PC-3 (cell line): ENCODE measurements at regions not wholly inside any gene's neighbourhood (a gene's known extent, or its start where the extent isn't known, plus 50 kb on each side); places are given as distances from the start of the nearest gene placed in this dataset.

Experiments used
- ATAC-seq: fragments of 200-7000 bp; cut with Tn5 transposase; 2 replicates; pipeline ENCODE4 v1.9.1; 2020; ENCODE audit warnings: mild to moderate bottlenecking, moderate library complexity
- BruUV-seq: library from RNA; stranded (reverse); fragments of 400-500 nt; replicated peaks from 2 replicates; lab custom pipeline; 2021; lab: Mats Ljungman, UMichigan
- CTCF ChIA-PET: fragments of 300-600 bp; sonication (Branson Sonifier 250); formaldehyde crosslinking; loops from one replicate; lab custom pipeline; 2022; ENCODE audit warnings: antibody characterized with exemption; lab: Charles Lee
- POLR2A ChIA-PET: fragments of 300-600 bp; sonication (Branson Sonifier 250); formaldehyde crosslinking; loops from one replicate; lab custom pipeline; 2022; ENCODE audit warnings: antibody characterized with exemption; ENCODE audit not compliant: unreplicated experiment; lab: Charles Lee
- DNase-seq: peaks from one replicate; pipeline ENCODE4 v3.0.0-alpha.2; 2015
- H2AFZ ChIP-seq: fragments of 300-600 bp; sonication (generic); 2 replicates; pipeline ENCODE4 v1.6.0; 2016; ENCODE audit warnings: antibody characterized with exemption, low read length
- H3F3A ChIP-seq: fragments of 300-600 bp; sonication (generic); one replicate; pipeline ENCODE4 v1.6.0; 2017; ENCODE audit warnings: antibody characterized with exemption, low read length, control low read depth, mild to moderate bottlenecking; ENCODE audit not compliant: unreplicated experiment
- H3K27ac ChIP-seq: fragments of 300-600 bp; sonication (generic); 2 replicates; pipeline ENCODE4 v1.5.1; 2016; ENCODE audit warnings: mild to moderate bottlenecking, low read length
- H3K27me3 ChIP-seq: fragments of 300-600 bp; sonication (generic); 2 replicates; pipeline ENCODE4 v1.6.1; 2016; ENCODE audit warnings: low read length, mixed read lengths
- H3K36me3 ChIP-seq: fragments of 300-600 bp; sonication (generic); 2 replicates; pipeline ENCODE4 v1.6.1; 2016; ENCODE audit warnings: low read depth, mixed run types, low read length, mixed read lengths
- H3K4me1 ChIP-seq: fragments of 300-600 bp; sonication (generic); 2 replicates; pipeline ENCODE4 v1.5.1; 2016; ENCODE audit warnings: low read length; ENCODE audit not compliant: insufficient read depth
- H3K4me2 ChIP-seq: fragments of 300-600 bp; sonication (generic); 2 replicates; pipeline ENCODE4 v1.6.0; 2016; ENCODE audit warnings: low read length
- H3K4me3 ChIP-seq: fragments of 300-600 bp; sonication (generic); 2 replicates; pipeline ENCODE4 v1.5.1; 2016; ENCODE audit warnings: mild to moderate bottlenecking, low read length, mixed read lengths
- H3K79me2 ChIP-seq: fragments of 300-600 bp; sonication (generic); 2 replicates; pipeline ENCODE4 v1.6.1; 2017; ENCODE audit warnings: low read length, mixed read lengths
- H3K9ac ChIP-seq: fragments of 300-600 bp; sonication (generic); 2 replicates; pipeline ENCODE4 v1.6.0; 2016; ENCODE audit warnings: mild to moderate bottlenecking, low read length
- H3K9me2 ChIP-seq: fragments of 300-600 bp; sonication (generic); replicated peaks from 2 replicates; pipeline ENCODE4 v1.6.1; 2016; ENCODE audit warnings: mixed run types, low read length, mixed read lengths
- H3K9me3 ChIP-seq: fragments of 300-600 bp; sonication (generic); 2 replicates; pipeline ENCODE4 v1.6.1; 2016; ENCODE audit warnings: low read length, mixed read lengths
- H4K20me1 ChIP-seq: fragments of 300-600 bp; sonication (generic); 2 replicates; pipeline ENCODE4 v1.6.1; 2016; ENCODE audit warnings: low read length, mixed read lengths
- EZH2 ChIP-seq: fragments of 300-600 bp; sonication (generic); IDR thresholded peaks from one replicate; pipeline ENCODE4 v1.6.1; 2017; ENCODE audit warnings: antibody characterized with exemption, mild to moderate bottlenecking, low read length; ENCODE audit not compliant: unreplicated experiment
- EZH2phosphoT487 ChIP-seq: fragments of 300-600 bp; sonication (generic); IDR thresholded peaks from 2 replicates; pipeline ENCODE4 v1.6.1; 2018; ENCODE audit warnings: mild to moderate bottlenecking, antibody characterized with exemption, low read length, borderline replicate concordance
- intact Hi-C: fragments of 100-400 bp; cut with micrococcal nuclease; formaldehyde crosslinking; loops from 2 replicates; pipeline ENCODE4 v1.9.0; 2023
- TF ChIP-seq, protein P1 (sequence below): fragments of 300-600 bp; sonication (generic); conservative IDR thresholded peaks from 2 replicates; pipeline ENCODE4 v1.5.1; 2017; ENCODE audit warnings: antibody characterized with exemption, low read depth, mild to moderate bottlenecking, low read length

DNA sequence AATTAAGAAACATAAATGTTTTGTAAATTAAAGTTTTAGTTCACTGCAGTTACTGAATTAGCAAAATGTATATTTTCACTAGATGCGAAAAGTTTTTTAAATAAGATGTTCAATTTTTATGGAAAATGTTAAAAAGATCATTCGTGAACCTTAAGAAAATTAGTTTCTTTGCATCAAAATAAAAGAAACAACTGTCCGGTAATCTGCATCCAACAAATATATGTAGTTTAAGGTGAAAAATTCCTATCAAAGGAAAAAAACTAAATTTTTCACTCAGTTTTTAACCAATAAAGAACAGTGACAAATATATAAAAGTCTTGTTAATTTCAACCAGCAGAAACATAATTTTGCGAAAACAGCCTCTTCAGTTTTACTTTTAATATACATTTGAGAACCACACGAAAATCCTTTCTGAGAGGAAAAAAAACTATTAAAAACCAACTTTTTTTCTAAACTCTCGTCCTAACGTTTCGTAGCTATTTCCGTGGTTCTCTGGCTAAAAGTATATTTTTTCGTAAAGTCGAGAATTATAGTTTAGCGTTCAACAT lies 64.5 kb downstream of the KCNRG start:
- DNase-seq: no peak
- Histone ChIP-seq H3K4me1 (peaks cover 34% of the 10 kb centered on the region), H2AFZ (no peak overlapping the region), H3K27ac (peak overlapping the region; percentile 92), H3K36me3 (no peaks in the 10 kb centered on the region), H3K9me2 (no peaks in the 10 kb centered on the region), H3K4me3 (peak overlapping the region; percentile 95), H3K4me2 (peak overlapping the region; percentile 87), H3K27me3 (no peaks in the 10 kb centered on the region), H3K79me2 (peaks cover 97% of the 10 kb centered on the region), H3F3A (no peaks in the 10 kb centered on the region), H3K9me3 (no peaks in the 10 kb centered on the region), H4K20me1 (peaks cover 40% of the 10 kb centered on the region), H3K9ac (peak overlapping the region; percentile 98)
- intact Hi-C loops: loop anchor here (5.0 to 10.0 kb wide), 4 partner anchors 85 to 412 kb away; partner anchors contain the start of gene SPRYD7
- ChIA-PET POLR2A (interaction anchor here (0.6 kb wide), 1 partner anchor 12 kb away, joined by 4 read pairs; no protein-coding TSS in a partner anchor), CTCF (no interaction called here)
- ATAC-seq: no peak
- TF ChIP-seq, protein P1, sequence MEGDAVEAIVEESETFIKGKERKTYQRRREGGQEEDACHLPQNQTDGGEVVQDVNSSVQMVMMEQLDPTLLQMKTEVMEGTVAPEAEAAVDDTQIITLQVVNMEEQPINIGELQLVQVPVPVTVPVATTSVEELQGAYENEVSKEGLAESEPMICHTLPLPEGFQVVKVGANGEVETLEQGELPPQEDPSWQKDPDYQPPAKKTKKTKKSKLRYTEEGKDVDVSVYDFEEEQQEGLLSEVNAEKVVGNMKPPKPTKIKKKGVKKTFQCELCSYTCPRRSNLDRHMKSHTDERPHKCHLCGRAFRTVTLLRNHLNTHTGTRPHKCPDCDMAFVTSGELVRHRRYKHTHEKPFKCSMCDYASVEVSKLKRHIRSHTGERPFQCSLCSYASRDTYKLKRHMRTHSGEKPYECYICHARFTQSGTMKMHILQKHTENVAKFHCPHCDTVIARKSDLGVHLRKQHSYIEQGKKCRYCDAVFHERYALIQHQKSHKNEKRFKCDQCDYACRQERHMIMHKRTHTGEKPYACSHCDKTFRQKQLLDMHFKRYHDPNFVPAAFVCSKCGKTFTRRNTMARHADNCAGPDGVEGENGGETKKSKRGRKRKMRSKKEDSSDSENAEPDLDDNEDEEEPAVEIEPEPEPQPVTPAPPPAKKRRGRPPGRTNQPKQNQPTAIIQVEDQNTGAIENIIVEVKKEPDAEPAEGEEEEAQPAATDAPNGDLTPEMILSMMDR: no peak
- TF ChIP-seq EZH2 (no peak), EZH2phosphoT487 (no peak)
- BruUV-seq: no TSS peak

DNA sequence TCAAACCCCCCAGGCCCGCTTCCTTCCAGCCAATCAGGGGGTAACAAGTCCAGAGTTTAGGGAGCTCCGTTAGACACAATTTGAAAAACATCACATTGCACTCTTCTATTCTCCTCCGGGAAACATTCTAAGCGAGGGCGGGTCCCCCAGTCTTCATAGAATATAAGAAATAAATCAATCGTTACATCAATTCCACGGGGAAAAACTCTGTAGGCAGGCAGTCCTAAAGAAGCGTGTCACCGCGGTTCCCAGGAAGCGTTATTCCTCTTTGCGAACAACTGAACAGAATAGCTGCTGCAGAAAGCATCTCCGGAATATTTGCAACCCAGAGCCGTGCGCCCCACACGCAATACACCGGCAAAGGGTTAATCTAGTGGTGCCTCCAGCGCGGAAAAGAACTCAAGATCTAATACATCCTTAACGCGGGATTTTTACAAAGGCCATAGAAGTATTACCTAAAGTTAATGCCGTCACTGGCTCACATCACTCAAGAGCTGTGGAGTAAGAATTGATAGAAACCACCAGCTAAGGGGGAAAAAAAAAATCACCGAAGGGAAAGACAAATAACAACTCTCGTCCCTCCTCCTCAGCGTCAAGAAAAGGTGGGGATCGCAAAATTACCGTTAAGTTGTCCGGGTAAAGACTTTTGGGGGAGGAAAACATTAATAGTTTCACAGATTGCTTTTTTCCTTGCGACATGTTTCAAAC lies 65.1 kb downstream of the KCNRG start:
- CTCF ChIA-PET: interaction anchor here (2.1 kb wide), 1 partner anchor 83 kb away, joined by 12 read pairs; the partner anchor contains the start of gene TRIM13
- intact Hi-C loops: loop anchor here (5.0 to 10.0 kb wide), 4 partner anchors 84 to 413 kb away; partner anchors contain the start of gene SPRYD7
- H2AFZ ChIP-seq: no peak overlapping the region
- peak overlapping the region; percentile 95 for H3K4me3 ChIP-seq
- peaks cover 40% of the 10 kb centered on the region for H4K20me1 ChIP-seq
- POLR2A ChIA-PET: interaction anchor here (0.6 kb wide), 1 partner anchor 11 kb away, joined by 4 read pairs; no protein-coding TSS in a partner anchor
- H3K4me1 ChIP-seq: peaks cover 38% of the 10 kb centered on the region
- peak overlapping the region; percentile 92 for H3K27ac ChIP-seq
- H3K4me2 ChIP-seq: peak overlapping the region; percentile 87
- no peaks in the 10 kb centered on the region for H3K36me3 ChIP-seq
- no peak for ATAC-seq
- H3F3A ChIP-seq: no peaks in the 10 kb centered on the region
- peaks cover 96% of the 10 kb centered on the region for H3K79me2 ChIP-seq
- H3K9me2 ChIP-seq: no peaks in the 10 kb centered on the region
- H3K9me3 ChIP-seq: no peaks in the 10 kb centered on the region
- TSS peak; percentile 39 for BruUV-seq
- DNase-seq: no peak
- H3K27me3 ChIP-seq: no peaks in the 10 kb centered on the region
- peak overlapping the region; percentile 98 for H3K9ac ChIP-seq
- no peak for TF ChIP-seq EZH2phosphoT487
- no peak for TF ChIP-seq EZH2
- TF ChIP-seq, protein P1: no peak
